Spleen (tissue), 7 donors: ENCODE measurements at regions not wholly inside any gene's neighbourhood (a gene's known extent, or its start where the extent isn't known, plus 50 kb on each side); places are given as distances from the start of the nearest gene placed in this dataset.

Experiments used
- CTCF ChIP-seq, 11 experiments: fragments of 200-600 bp in 7 of 11; fragments of 450-650 bp in 4 of 11; sonication (generic) in 4 of 11; IDR thresholded peaks in 8 of 11; conservative IDR thresholded peaks in 3 of 11; 1 replicate in 7 of 11; 2 replicates in 4 of 11; pipeline versions ENCODE4 v1.4.0 to v1.8.0; 2016 to 2021; ENCODE audit warnings: antibody characterized with exemption in 11 of 11, inconsistent platforms in 4 of 11, mild to moderate bottlenecking in 1 of 11
- POLR2A ChIP-seq, 3 donors: fragments of 450-650 bp; IDR thresholded peaks; one replicate each; pipeline ENCODE4 v1.5.1; 2017; ENCODE audit warnings: antibody characterized with exemption in 3 of 3, mild to moderate bottlenecking in 1 of 3
- POLR2AphosphoS5 ChIP-seq, 3 donors: sonication (generic); formaldehyde crosslinking; IDR thresholded peaks; one replicate each; pipeline ENCODE4 v1.5.1; 2017; ENCODE audit warnings: antibody characterized with exemption in 3 of 3
- donor health status: DM: no; HTN: no; CAD: no; lungs with moderate emphysema.
- donor health status: DM: no; HTN: no; CAD: no.
- donor health status: DM: no; HTN: no; CAD: no.

GRCh38 chr13:107912745-107913144, 302.6 kb downstream of the LIG4 start:
- TF ChIP-seq CTCF (IDR thresholded peaks at IDR 0.05 in 8 of 11, conservative IDR thresholded peaks at IDR 0.05 in 3 of 11) (no peak), POLR2A (IDR thresholded peaks at IDR 0.05) (no peak), POLR2AphosphoS5 (IDR thresholded peaks at IDR 0.05) (no peak)
